HEK293 (cell line): ENCODE measurements at regions not wholly inside any gene's neighbourhood (a gene's known extent, or its start where the extent isn't known, plus 50 kb on each side); places are given as distances from the start of the nearest gene placed in this dataset.

Experiments used
- ATF2 ChIP-seq: fragments of 450-650 bp; formaldehyde crosslinking; IDR thresholded peaks from 2 replicates; pipeline ENCODE4 v1.5.1; 2016; ENCODE audit warnings: missing biosample characterization, missing genetic modification characterization, low read depth
- GLIS1 ChIP-seq: fragments of 450-650 bp; formaldehyde crosslinking; IDR thresholded peaks from 2 replicates; pipeline ENCODE4 v1.5.1; 2016; ENCODE audit warnings: missing biosample characterization, missing genetic modification characterization
- HOXA7 ChIP-seq: sonication (generic); formaldehyde crosslinking; IDR thresholded peaks from 2 replicates; pipeline ENCODE4 v1.8.1; 2022; ENCODE audit warnings: missing genetic modification reagents, borderline replicate concordance
- SETDB1 ChIP-seq: IDR thresholded peaks from one replicate; pipeline ENCODE4 v1.6.1; 2017; ENCODE audit warnings: mild to moderate bottlenecking, low read length, moderate library complexity, mixed read lengths; ENCODE audit not compliant: insufficient read length
- ZNF10 ChIP-seq: fragments of 450-650 bp; formaldehyde crosslinking; IDR thresholded peaks from 2 replicates; pipeline ENCODE4 v1.5.1; 2017; ENCODE audit warnings: missing biosample characterization, missing genetic modification characterization
- ZNF155 ChIP-seq: fragments of 450-650 bp; formaldehyde crosslinking; IDR thresholded peaks from 2 replicates; pipeline ENCODE4 v1.5.1; 2016; ENCODE audit warnings: missing biosample characterization, missing genetic modification characterization
- ZNF174 ChIP-seq: fragments of 450-650 bp; formaldehyde crosslinking; IDR thresholded peaks from 2 replicates; pipeline ENCODE4 v1.5.0; 2017; ENCODE audit warnings: missing biosample characterization, mild to moderate bottlenecking, missing genetic modification characterization
- ZNF274 ChIP-seq, 2 experiments: fragments of 200-500 bp in 1 of 2; fragments of 450-650 bp in 1 of 2; sonication (Bioruptor generic) in 1 of 2; formaldehyde crosslinking in 1 of 2; IDR thresholded peaks; 2 replicates each; pipeline versions ENCODE4 v1.5.1 to v1.6.1; 2014 to 2016; ENCODE audit warnings: borderline replicate concordance in 1 of 2, inconsistent platforms in 1 of 2, low read length in 1 of 2, missing biosample characterization in 1 of 2, missing genetic modification characterization in 1 of 2
- ZNF624 ChIP-seq: fragments of 450-650 bp; formaldehyde crosslinking; IDR thresholded peaks from 2 replicates; pipeline ENCODE4 v1.5.1; 2017; ENCODE audit warnings: missing biosample characterization, missing genetic modification characterization
- ZSCAN30 ChIP-seq: fragments of 450-650 bp; IDR thresholded peaks from 2 replicates; pipeline ENCODE4 v1.5.1; 2018; ENCODE audit warnings: missing biosample characterization, mild to moderate bottlenecking, missing genetic modification characterization, moderate library complexity
- TF ChIP-seq, protein P1 (sequence below): fragments of 450-650 bp; formaldehyde crosslinking; IDR thresholded peaks from 2 replicates; pipeline ENCODE4 v1.5.1; 2016; ENCODE audit warnings: missing biosample characterization, missing genetic modification characterization

DNA sequence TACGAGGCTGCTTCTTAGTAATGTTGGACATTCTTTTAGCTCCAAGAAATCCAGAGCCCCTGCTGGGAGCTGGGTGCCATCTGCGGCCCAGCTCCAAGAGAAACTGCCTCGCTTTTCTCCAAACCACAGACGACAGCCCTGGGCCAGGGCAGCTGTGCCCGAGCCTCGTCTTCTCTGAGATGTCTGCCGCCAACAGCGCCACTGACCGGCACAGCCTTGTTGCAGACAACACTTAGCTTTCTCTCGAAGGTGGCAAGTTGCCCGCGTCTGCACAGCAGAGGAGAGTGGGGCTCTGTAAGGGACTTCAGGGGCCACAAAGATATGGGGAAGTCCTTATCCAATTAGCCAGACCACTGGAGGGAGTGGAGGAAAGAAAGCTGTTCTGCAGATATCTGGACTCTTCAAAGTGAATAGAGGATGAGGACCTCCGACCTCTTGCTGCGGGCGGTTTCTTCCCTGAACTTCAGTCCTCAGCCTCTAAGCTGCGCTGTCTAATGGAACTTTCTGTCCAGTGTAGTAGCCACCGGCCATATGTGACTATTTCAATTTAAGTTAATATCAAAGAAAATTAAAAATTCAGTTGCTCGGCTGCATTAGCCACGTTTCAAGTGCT lies 63.9 kb upstream of the DISP3 start:
- TF ChIP-seq ZNF274 (IDR thresholded peaks at IDR 0.05; ENCODE audit: low read length): no peak
- no peak for TF ChIP-seq ZNF274 (tag by site-specific recombination; IDR thresholded peaks at IDR 0.05; ENCODE audit: borderline replicate concordance)
- TF ChIP-seq, protein P1, sequence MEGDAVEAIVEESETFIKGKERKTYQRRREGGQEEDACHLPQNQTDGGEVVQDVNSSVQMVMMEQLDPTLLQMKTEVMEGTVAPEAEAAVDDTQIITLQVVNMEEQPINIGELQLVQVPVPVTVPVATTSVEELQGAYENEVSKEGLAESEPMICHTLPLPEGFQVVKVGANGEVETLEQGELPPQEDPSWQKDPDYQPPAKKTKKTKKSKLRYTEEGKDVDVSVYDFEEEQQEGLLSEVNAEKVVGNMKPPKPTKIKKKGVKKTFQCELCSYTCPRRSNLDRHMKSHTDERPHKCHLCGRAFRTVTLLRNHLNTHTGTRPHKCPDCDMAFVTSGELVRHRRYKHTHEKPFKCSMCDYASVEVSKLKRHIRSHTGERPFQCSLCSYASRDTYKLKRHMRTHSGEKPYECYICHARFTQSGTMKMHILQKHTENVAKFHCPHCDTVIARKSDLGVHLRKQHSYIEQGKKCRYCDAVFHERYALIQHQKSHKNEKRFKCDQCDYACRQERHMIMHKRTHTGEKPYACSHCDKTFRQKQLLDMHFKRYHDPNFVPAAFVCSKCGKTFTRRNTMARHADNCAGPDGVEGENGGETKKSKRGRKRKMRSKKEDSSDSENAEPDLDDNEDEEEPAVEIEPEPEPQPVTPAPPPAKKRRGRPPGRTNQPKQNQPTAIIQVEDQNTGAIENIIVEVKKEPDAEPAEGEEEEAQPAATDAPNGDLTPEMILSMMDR (tag by site-specific recombination): no peak
- no peak for TF ChIP-seq ZNF10 (tag by site-specific recombination)
- TF ChIP-seq SETDB1: no peak
- TF ChIP-seq ZNF155: no peak
- TF ChIP-seq ZNF624 (tag by site-specific recombination): no peak
- no peak for TF ChIP-seq ATF2 (tag by site-specific recombination)
- no peak for TF ChIP-seq ZNF174 (tag by site-specific recombination)
- no peak for TF ChIP-seq ZSCAN30 (tag by site-specific recombination)
- TF ChIP-seq HOXA7 (CRISPR knock-in tag): no peak
- no peak for TF ChIP-seq GLIS1 (tag by site-specific recombination)
